ENCODE measurements at regions not wholly inside any gene's neighbourhood (a gene's known extent, or its start where the extent isn't known, plus 50 kb on each side); places are given as distances from the start of the nearest gene placed in this dataset.

- H3K9ac ChIP-seq (ENCODE audit: low read length): no peak overlapping the region
- TF ChIP-seq EZH2phosphoT487 (IDR thresholded peaks at IDR 0.05; ENCODE audit: low read length) (no peak), CTCF (IDR thresholded peaks at IDR 0.05; ENCODE audit: low read length) (no peak)
- DNase-seq: no peak
Observed at GRCh38 chr20:51333446-51333845, 209.1 kb downstream of the NFATC2 start.

GRCh38 chr20:51331481-51331880, 211.0 kb downstream of the NFATC2 start:
- no peak overlapping the region for H3K9ac ChIP-seq (ENCODE audit: low read length)
- H3K4me2 ChIP-seq (ENCODE audit: low read depth, low read length): no peak overlapping the region
- H4K20me1 ChIP-seq (ENCODE audit: insufficient read depth, low read length): no peaks in the 10 kb centered on the region
- no peaks in the 10 kb centered on the region for H3K9me2 ChIP-seq (replicated peaks; ENCODE audit: insufficient read depth, low read length)
- no peaks in the 10 kb centered on the region for H3K9me3 ChIP-seq (replicated peaks; ENCODE audit: insufficient read depth, low read length)
- H3K79me2 ChIP-seq (ENCODE audit: low read length): no peaks in the 10 kb centered on the region
- DNase-seq: no peak
- no peaks in the 10 kb centered on the region for H3K36me3 ChIP-seq (replicated peaks; ENCODE audit: insufficient read depth, low read length)
- TF ChIP-seq EZH2 (optimal IDR thresholded peaks at IDR 0.05; ENCODE audit: low read depth, low read length) (no peak), EZH2phosphoT487 (IDR thresholded peaks at IDR 0.05; ENCODE audit: low read length) (no peak), CTCF (IDR thresholded peaks at IDR 0.05; ENCODE audit: low read length) (no peak)
- no peak overlapping the region for H3K27ac ChIP-seq (ENCODE audit: low read length)
- H3F3A ChIP-seq (ENCODE audit: insufficient read depth, low read length): no peaks in the 10 kb centered on the region
- no peak overlapping the region for H2AFZ ChIP-seq (ENCODE audit: low read length)
- H3K4me3 ChIP-seq (ENCODE audit: low read length): no peak overlapping the region
- no peaks in the 10 kb centered on the region for H3K27me3 ChIP-seq (replicated peaks; ENCODE audit: insufficient read depth, low read length)
- no peaks in the 10 kb centered on the region for H3K4me1 ChIP-seq (ENCODE audit: low read length)

More at GRCh38 chr20:51333446-51333845, 209.1 kb downstream of the NFATC2 start:
- H3K9me2 ChIP-seq (replicated peaks; ENCODE audit: insufficient read depth, low read length): no peaks in the 10 kb centered on the region
- H3K79me2 ChIP-seq (ENCODE audit: low read length): no peaks in the 10 kb centered on the region
- no peaks in the 10 kb centered on the region for H3K9me3 ChIP-seq (replicated peaks; ENCODE audit: insufficient read depth, low read length)
- no peaks in the 10 kb centered on the region for H4K20me1 ChIP-seq (ENCODE audit: insufficient read depth, low read length)
- no peak overlapping the region for H3K4me2 ChIP-seq (ENCODE audit: low read depth, low read length)
- no peaks in the 10 kb centered on the region for H3K36me3 ChIP-seq (replicated peaks; ENCODE audit: insufficient read depth, low read length)
- H3K27ac ChIP-seq (ENCODE audit: low read length): no peak overlapping the region
- no peak overlapping the region for H2AFZ ChIP-seq (ENCODE audit: low read length)
- H3K4me3 ChIP-seq (ENCODE audit: low read length): no peak overlapping the region
- no peaks in the 10 kb centered on the region for H3K4me1 ChIP-seq (ENCODE audit: low read length)
- H3K27me3 ChIP-seq (replicated peaks; ENCODE audit: insufficient read depth, low read length): no peaks in the 10 kb centered on the region
- H3F3A ChIP-seq (ENCODE audit: insufficient read depth, low read length): no peaks in the 10 kb centered on the region

- TF ChIP-seq CTCF (IDR thresholded peaks at IDR 0.05; ENCODE audit: low read length): no peak
- TF ChIP-seq EZH2phosphoT487 (IDR thresholded peaks at IDR 0.05; ENCODE audit: low read length): no peak
- TF ChIP-seq EZH2 (optimal IDR thresholded peaks at IDR 0.05; ENCODE audit: low read depth, low read length): no peak
- Histone ChIP-seq H2AFZ (ENCODE audit: low read length) (no peak overlapping the region), H3K9me2 (replicated peaks; ENCODE audit: insufficient read depth, low read length) (no peaks in the 10 kb centered on the region), H3K27ac (ENCODE audit: low read length) (no peak overlapping the region), H3K27me3 (replicated peaks; ENCODE audit: insufficient read depth, low read length) (no peaks in the 10 kb centered on the region), H3K9me3 (replicated peaks; ENCODE audit: insufficient read depth, low read length) (no peaks in the 10 kb centered on the region), H3K4me1 (ENCODE audit: low read length) (no peaks in the 10 kb centered on the region), H3K79me2 (ENCODE audit: low read length) (no peaks in the 10 kb centered on the region), H3K4me3 (ENCODE audit: low read length) (no peak overlapping the region), H4K20me1 (ENCODE audit: insufficient read depth, low read length) (no peaks in the 10 kb centered on the region), H3F3A (ENCODE audit: insufficient read depth, low read length) (no peaks in the 10 kb centered on the region), H3K36me3 (replicated peaks; ENCODE audit: insufficient read depth, low read length) (no peaks in the 10 kb centered on the region), H3K9ac (ENCODE audit: low read length) (no peak overlapping the region), H3K4me2 (ENCODE audit: low read depth, low read length) (no peak overlapping the region)
- no peak for DNase-seq
Observed at GRCh38 chr20:51329845-51330244, 212.7 kb downstream of the NFATC2 start.
